Heart left ventricle (tissue), 13 donors: ENCODE measurements at regions not wholly inside any gene's neighbourhood (a gene's known extent, or its start where the extent isn't known, plus 50 kb on each side); places are given as distances from the start of the nearest gene placed in this dataset.

Source experiments
- CTCF ChIP-seq, 12 donors: fragments of 200-600 bp; sonication (generic) in 4 of 12; IDR thresholded peaks; one replicate each; pipeline versions ENCODE4 v1.5.0 to v1.8.0; 2018 to 2022; ENCODE audit warnings: antibody characterized with exemption in 12 of 12, mild to moderate bottlenecking in 5 of 12
- POLR2A ChIP-seq, 2 donors: fragments of 450-650 bp; IDR thresholded peaks; one replicate each; pipeline ENCODE4 v1.6.1; 2017; ENCODE audit warnings: antibody characterized with exemption in 2 of 2, mild to moderate bottlenecking in 2 of 2, moderate library complexity in 2 of 2
- donor health status: ischemic (EF 13 %, LVEDD 7.1; RV severe dilation, severe dysfunction).
- donor health status: DM: no; HTN: yes; CAD: no.
- donor health status: DM: no; HTN: no; CAD: no.
- donor health status: ischemic (EF 25% LVEDD 6.9; RV normal size, moderate dysfunction).
- donor health status: ischemic (EF 25% LVEDD 5.7; RV mildly dilated, moderate dysfunction).
- donor health status: ischemic (EF 35%, LVEDD 5.7; RV mildly dilated, moderate dysfunction).
- donor health status: nonischemic (EF 11% LVEDD 7.7; RV severe dilation, severe dysfunction).
- donor health status: DM: yes; HTN: yes; CAD: no.
- donor health status: PGD.
- donor health status: ischemic (EF 29% LVEDD 5.4; RV normal size, mild dysfunction).
- donor health status: nonischemic (EF 23%, LVEDD 6.1; RV moderate dilation, normal function).

GRCh38 chr12:105613269-105613668 lies 282.8 kb downstream of the C12orf75 start:
- TF ChIP-seq CTCF (IDR thresholded peaks at IDR 0.05) (no peak), POLR2A (IDR thresholded peaks at IDR 0.05) (no peak)
